ENCODE measurements at regions not wholly inside any gene's neighbourhood (a gene's known extent, or its start where the extent isn't known, plus 50 kb on each side); places are given as distances from the start of the nearest gene placed in this dataset.

- TF ChIP-seq ZNF274 (IDR thresholded peaks at IDR 0.05; ENCODE audit: low read depth, low read length), result no peak
- no peak overlapping the region for H3K4me3 ChIP-seq (ENCODE audit: low read length)
These were observed 80.6 kb upstream of the MBOAT1 start for GRCh38 chr6:20292905-20293304.

- no peak for TF ChIP-seq ZNF274 (IDR thresholded peaks at IDR 0.05; ENCODE audit: low read depth, low read length)
- no peak overlapping the region for H3K4me3 ChIP-seq (ENCODE audit: low read length)
These were observed 89.0 kb upstream of the MBOAT1 start for GRCh38 chr6:20301256-20301655.

GRCh38 chr6:20302168-20302567 lies 89.9 kb upstream of the MBOAT1 start:
- H3K4me3 ChIP-seq (ENCODE audit: low read length), result no peak overlapping the region
- no peak for TF ChIP-seq ZNF274 (IDR thresholded peaks at IDR 0.05; ENCODE audit: low read depth, low read length)

GRCh38 chr6:20302702-20303251 lies 90.5 kb upstream of the MBOAT1 start:
- no peak overlapping the region for H3K4me3 ChIP-seq (ENCODE audit: low read length)
- TF ChIP-seq ZNF274 (IDR thresholded peaks at IDR 0.05; ENCODE audit: low read depth, low read length), result no peak

GRCh38 chr6:20306491-20306890 lies 94.2 kb upstream of the MBOAT1 start:
- TF ChIP-seq ZNF274 (IDR thresholded peaks at IDR 0.05; ENCODE audit: low read depth, low read length), result no peak
- no peak overlapping the region for H3K4me3 ChIP-seq (ENCODE audit: low read length)

GRCh38 chr6:20309186-20309585 lies 92.5 kb upstream of the E2F3 start:
- no peak overlapping the region for H3K4me3 ChIP-seq (ENCODE audit: low read length)
- TF ChIP-seq ZNF274 (IDR thresholded peaks at IDR 0.05; ENCODE audit: low read depth, low read length), result no peak

GRCh38 chr6:20310185-20310584 lies 91.5 kb upstream of the E2F3 start:
- H3K4me3 ChIP-seq (ENCODE audit: low read length), result no peak overlapping the region
- TF ChIP-seq ZNF274 (IDR thresholded peaks at IDR 0.05; ENCODE audit: low read depth, low read length), result no peak

- TF ChIP-seq ZNF274 (IDR thresholded peaks at IDR 0.05; ENCODE audit: low read depth, low read length), result no peak
- no peak overlapping the region for H3K4me3 ChIP-seq (ENCODE audit: low read length)
These were observed 89.1 kb upstream of the E2F3 start for GRCh38 chr6:20312606-20313005.

- no peak overlapping the region for H3K4me3 ChIP-seq (ENCODE audit: low read length)
- TF ChIP-seq ZNF274 (IDR thresholded peaks at IDR 0.05; ENCODE audit: low read depth, low read length), result no peak
These were observed 88.6 kb upstream of the E2F3 start for GRCh38 chr6:20313051-20313450.

- no peak overlapping the region for H3K4me3 ChIP-seq (ENCODE audit: low read length)
- no peak for TF ChIP-seq ZNF274 (IDR thresholded peaks at IDR 0.05; ENCODE audit: low read depth, low read length)
These were observed 87.6 kb upstream of the E2F3 start for GRCh38 chr6:20313960-20314530.

- no peak overlapping the region for H3K4me3 ChIP-seq (ENCODE audit: low read length)
- TF ChIP-seq ZNF274 (IDR thresholded peaks at IDR 0.05; ENCODE audit: low read depth, low read length), result no peak
These were observed 86.5 kb upstream of the E2F3 start for GRCh38 chr6:20314866-20315845.

GRCh38 chr6:20317430-20317829 lies 84.2 kb upstream of the E2F3 start:
- no peak overlapping the region for H3K4me3 ChIP-seq (ENCODE audit: low read length)
- no peak for TF ChIP-seq ZNF274 (IDR thresholded peaks at IDR 0.05; ENCODE audit: low read depth, low read length)

- TF ChIP-seq ZNF274 (IDR thresholded peaks at IDR 0.05; ENCODE audit: low read depth, low read length), result no peak
- H3K4me3 ChIP-seq (ENCODE audit: low read length), result peak overlapping the region; percentile 50; the same call in 1 of the 2 replicates
These were observed 82.8 kb upstream of the E2F3 start for GRCh38 chr6:20318851-20319387.

- no peak for TF ChIP-seq ZNF274 (IDR thresholded peaks at IDR 0.05; ENCODE audit: low read depth, low read length)
These were observed 81.9 kb upstream of the E2F3 start for GRCh38 chr6:20319520-20320357.

More at GRCh38 chr6:20319520-20320357, 81.9 kb upstream of the E2F3 start:
- H3K4me3 ChIP-seq (ENCODE audit: low read length), result peak overlapping the region; percentile 50; the same call in 1 of the 2 replicates
